ENCODE measurements at regions not wholly inside any gene's neighbourhood (a gene's known extent, or its start where the extent isn't known, plus 50 kb on each side); places are given as distances from the start of the nearest gene placed in this dataset.
A peak's percentile ranks its signal among the peaks of the same experiment; 100 is the strongest.

- Histone ChIP-seq H3F3A (replicated peaks; ENCODE audit: insufficient read depth) (no peaks in the 10 kb centered on the region), H3K9me2 (no peaks in the 10 kb centered on the region), H2AFZ (ENCODE audit: low read depth) (no peak overlapping the region), H3K36me3 (replicated peaks in 1 of 2; ENCODE audit: control insufficient read depth in 1 of 2, insufficient read depth in 2 of 2, low read length in 1 of 2) (no peaks in the 10 kb centered on the region), H3K79me2 (ENCODE audit: insufficient read depth) (no peaks in the 10 kb centered on the region), H3K27me3 (ENCODE audit: insufficient read depth) (no peaks in the 10 kb centered on the region), H4K20me1 (ENCODE audit: insufficient read depth) (no peaks in the 10 kb centered on the region), H3K4me1 (ENCODE audit: control insufficient read depth in 1 of 2, insufficient read depth in 2 of 2, low read depth in 1 of 2, low read length in 1 of 2) (peaks cover 20 to 35% of the 10 kb centered on the region in 2 experiments), H3K4me3 (ENCODE audit: low read depth in 2 of 2, low read length in 1 of 2) (no peak overlapping the region), H3K9me3 (no peaks in the 10 kb centered on the region), H3K9ac (no peak overlapping the region), H3K4me2 (peak overlapping the region; percentile 13), H3K27ac (ENCODE audit: low read depth in 2 of 2, low read length in 1 of 2) (peak overlapping the region; percentile 42 to 43; a peak in 3 of 4 replicates)
- no peak for TF ChIP-seq TEAD4 (IDR thresholded peaks at IDR 0.05; ENCODE audit: borderline replicate concordance, insufficient read depth)
- no peak for TF ChIP-seq CTCF (IDR thresholded peaks at IDR 0.05)
- no peak for TF ChIP-seq RFX5 (IDR thresholded peaks at IDR 0.05; ENCODE audit: low read length)
- TF ChIP-seq SMC3 (IDR thresholded peaks at IDR 0.05; ENCODE audit: low read depth, low read length), result no peak
- no peak for TF ChIP-seq GATA2 (CRISPR knock-in tag; IDR thresholded peaks at IDR 0.05)
- TF ChIP-seq MXI1 (IDR thresholded peaks at IDR 0.05; ENCODE audit: low read depth, low read length), result no peak
- no peak for TF ChIP-seq PBX3 (IDR thresholded peaks at IDR 0.05)
- TF ChIP-seq TAF1 (IDR thresholded peaks at IDR 0.05; ENCODE audit: borderline replicate concordance, low read depth, low read length), result no peak
- no peak for TF ChIP-seq EP300 (IDR thresholded peaks at IDR 0.05; ENCODE audit: borderline replicate concordance in 1 of 2, low read depth in 1 of 2, low read length in 1 of 2)
- TF ChIP-seq POLR2AphosphoS5 (IDR thresholded peaks at IDR 0.05; ENCODE audit: low read depth, low read length), result no peak
- TF ChIP-seq MAX (IDR thresholded peaks at IDR 0.05; ENCODE audit: low read depth), result no peak
- TF ChIP-seq RAD21 (IDR thresholded peaks at IDR 0.05; ENCODE audit: low read length), result no peak
- no peak for TF ChIP-seq ELF1 (IDR thresholded peaks at IDR 0.05)
- TF ChIP-seq RCOR1 (IDR thresholded peaks at IDR 0.05; ENCODE audit: low read length), result no peak
- TF ChIP-seq MEF2A (IDR thresholded peaks at IDR 0.05; ENCODE audit: borderline replicate concordance, low read depth), result no peak
- TF ChIP-seq REST (IDR thresholded peaks at IDR 0.05; ENCODE audit: low read depth, low read length), result no peak
- TF ChIP-seq ZBTB33 (IDR thresholded peaks at IDR 0.05; ENCODE audit: borderline replicate concordance, low read depth), result no peak
- TF ChIP-seq RXRA (IDR thresholded peaks at IDR 0.05; ENCODE audit: borderline replicate concordance, low read depth), result no peak
- no peak for TF ChIP-seq TCF12 (IDR thresholded peaks at IDR 0.05)
- no peak for DNase-seq
- WGBS (ENCODE audit: low lambda C conversion rate), result 80% methylated on average over 5 of the region's 5 CpGs
- ChIA-PET CTCF (interaction anchor here (1.4 kb wide), 2 partner anchors 16 to 206 kb away, joined by 4 to 5 read pairs; no protein-coding TSS in a partner anchor), POLR2A (no interaction called here)
Observed at GRCh38 chr5:56476487-56476856, 243.3 kb upstream of the ANKRD55 start.
